T-cell (primary cell): ENCODE measurements at regions not wholly inside any gene's neighbourhood (a gene's known extent, or its start where the extent isn't known, plus 50 kb on each side); places are given as distances from the start of the nearest gene placed in this dataset.

Experiments used
- ATAC-seq, 4 experiments: fragments of 200-7000 bp in 3 of 4; fragments of 150-1000 bp in 1 of 4; cut with Tn5 transposase; replicated peaks in 1 of 4; 1 replicate in 3 of 4; 2 replicates in 1 of 4; pipeline ENCODE4 v1.10.0; 2021; ENCODE audit warnings: moderate library complexity in 3 of 4, mild to moderate bottlenecking in 2 of 4, moderate number of reproducible peaks in 1 of 4
- CTCF ChIA-PET, 2 donors: fragments of 300-600 bp; sonication (Branson Sonifier 250); formaldehyde crosslinking; loops; one replicate each; lab custom pipeline; 2022; ENCODE audit warnings: antibody characterized with exemption in 2 of 2; lab: Charles Lee
- POLR2A ChIA-PET, 2 donors: fragments of 300-600 bp; sonication (Branson Sonifier 250); formaldehyde crosslinking; loops; one replicate each; lab custom pipeline; 2022; ENCODE audit warnings: antibody characterized with exemption in 2 of 2; lab: Charles Lee
- DNase-seq, 35 experiments: peaks; one replicate each; pipeline versions ENCODE4 v3.0.0 to v3.0.0-alpha.2; 2013 to 2023
- H3K27ac ChIP-seq: one replicate; pipeline ENCODE4 v1.5.1; 2013; ENCODE audit warnings: low read length
- H3K27me3 ChIP-seq, 2 experiments: replicated peaks in 1 of 2; 1 replicate in 1 of 2; 2 replicates in 1 of 2; pipeline versions ENCODE4 v1.6.1 to v1.7.0; 2013; ENCODE audit warnings: low read length in 1 of 2, mixed read lengths in 1 of 2; ENCODE audit not compliant: control insufficient read depth in 2 of 2, insufficient read depth in 2 of 2; ENCODE audit errors: extremely low read depth in 1 of 2
- H3K36me3 ChIP-seq, 2 donors: 1 replicate in 1 of 2; 2 replicates in 1 of 2; pipeline versions ENCODE4 v1.6.1 to v1.7.0; 2013; ENCODE audit warnings: low read length in 1 of 2; ENCODE audit not compliant: control insufficient read depth in 2 of 2, insufficient read depth in 1 of 2; ENCODE audit errors: extremely low read depth in 1 of 2
- H3K4me1 ChIP-seq, 2 experiments: 1 replicate in 1 of 2; 2 replicates in 1 of 2; pipeline versions ENCODE4 v1.6.1 to v1.7.0; 2013; ENCODE audit warnings: low read length in 2 of 2, mixed read lengths in 1 of 2; ENCODE audit not compliant: insufficient read depth in 2 of 2, control insufficient read depth in 1 of 2; ENCODE audit errors: extremely low read depth in 1 of 2
- H3K4me3 ChIP-seq, 2 donors: 1 replicate in 1 of 2; 2 replicates in 1 of 2; pipeline versions ENCODE4 v1.5.1 to v1.7.0; 2013; ENCODE audit warnings: mild to moderate bottlenecking in 2 of 2, low read length in 1 of 2, moderate library complexity in 1 of 2; ENCODE audit not compliant: control insufficient read depth in 1 of 2; ENCODE audit errors: extremely low read depth in 1 of 2
- H3K9me3 ChIP-seq: 2 replicates; pipeline ENCODE4 v1.7.0; 2013
- H3K27ac Mint-ChIP-seq, 2 donors: one replicate each; pipeline ENCODE4 v1.8.0; 2020 to 2021; ENCODE audit warnings: mild to moderate bottlenecking in 2 of 2, mixed read lengths in 2 of 2
- H3K27me3 Mint-ChIP-seq, 2 donors: one replicate each; pipeline ENCODE4 v1.8.0; 2021 to 2022; ENCODE audit warnings: mixed read lengths in 2 of 2
- H3K36me3 Mint-ChIP-seq: one replicate; pipeline ENCODE4 v1.8.0; 2021; ENCODE audit warnings: mixed read lengths
- H3K4me1 Mint-ChIP-seq, 3 donors: one replicate each; pipeline ENCODE4 v1.8.0; 2020 to 2022; ENCODE audit warnings: mixed read lengths in 3 of 3, mild to moderate bottlenecking in 1 of 3
- H3K4me3 Mint-ChIP-seq, 3 donors: one replicate each; pipeline ENCODE4 v1.8.0; 2020 to 2022; ENCODE audit warnings: mild to moderate bottlenecking in 3 of 3, mixed read lengths in 3 of 3, moderate library complexity in 3 of 3
- H3K9me3 Mint-ChIP-seq, 3 donors: one replicate each; pipeline ENCODE4 v1.8.0; 2020 to 2022; ENCODE audit warnings: mixed read lengths in 3 of 3
- WGBS: methylation state at CpG from one replicate; pipeline ENCODE4 v1.1.5; 2013; ENCODE audit warnings: missing lambda C conversion rate; ENCODE audit not compliant: insufficient coverage; 5-methylcytosine and 5-hydroxymethylcytosine counted together

DNA sequence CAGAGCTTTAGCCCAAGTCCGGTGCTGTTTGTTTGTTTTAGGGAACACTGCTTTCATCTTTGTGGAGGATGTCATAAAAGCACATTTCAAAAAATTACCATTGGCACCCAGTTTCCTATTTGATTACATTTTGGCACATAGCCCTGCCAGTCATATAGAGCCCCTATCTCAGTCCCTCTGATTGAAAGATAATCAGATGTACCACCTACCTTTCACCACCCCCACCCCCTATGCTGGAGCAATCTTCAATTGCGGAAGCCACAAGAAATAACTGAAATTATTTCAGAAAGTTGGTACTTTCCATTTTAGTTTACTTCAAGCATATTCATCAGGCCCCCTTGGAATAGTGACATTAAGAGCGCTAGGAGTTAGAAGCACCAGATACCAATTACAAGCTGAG lies 136.7 kb upstream of the RPL34 start:
- DNase-seq (no peak), ATAC-seq (peak in 2 of 4 experiments; percentile 13 to 24)
- Mint-ChIP-seq H3K4me1 (peaks cover 38 to 51% (median 39%) of the 10 kb centered on the region in 3 donors), H3K9me3 (no peaks in the 10 kb centered on the region), H3K36me3 (no peaks in the 10 kb centered on the region), H3K27ac (peak overlapping the region; percentile 73 to 75), H3K4me3 (peak overlapping the region; percentile 48 to 74 (median 57)), H3K27me3 (no peaks in the 10 kb centered on the region)
- Histone ChIP-seq H3K27me3 (no peaks in the 10 kb centered on the region), H3K27ac (no peak overlapping the region), H3K9me3 (no peaks in the 10 kb centered on the region), H3K4me3 (no peak overlapping the region), H3K4me1 (peaks cover 19 to 26% of the 10 kb centered on the region in 2 experiments), H3K36me3 (no peaks in the 10 kb centered on the region)
- CTCF ChIA-PET = no interaction called here
- POLR2A ChIA-PET = no interaction called here
- no CpG with 5 or more reads among the region's 3 CpGs for WGBS

DNA sequence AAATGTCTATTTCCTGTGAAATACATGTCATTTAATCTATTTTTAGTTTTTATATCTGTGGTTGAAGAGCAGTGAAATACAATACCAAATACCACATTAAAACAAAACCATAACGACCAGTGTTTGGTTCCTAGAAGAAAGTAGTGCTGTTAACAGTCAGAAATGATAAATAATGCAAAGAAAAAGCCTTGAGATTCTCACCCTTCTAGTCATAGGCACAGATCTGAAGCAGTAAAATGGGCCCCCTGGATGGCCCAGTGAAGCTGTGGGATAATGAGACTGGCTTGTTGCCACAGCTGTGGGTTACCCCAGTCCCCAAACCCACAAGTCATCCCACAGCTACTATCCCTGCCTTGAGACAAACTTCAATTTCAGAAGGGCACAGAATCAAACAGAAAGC lies 137.3 kb upstream of the RPL34 start:
- Mint-ChIP-seq H3K4me1 (peaks cover 38 to 51% (median 39%) of the 10 kb centered on the region in 3 donors), H3K36me3 (no peaks in the 10 kb centered on the region), H3K27me3 (no peaks in the 10 kb centered on the region), H3K4me3 (peak overlapping the region; percentile 48 to 74 (median 57)), H3K27ac (peak overlapping the region; percentile 73 to 75), H3K9me3 (no peaks in the 10 kb centered on the region)
- POLR2A ChIA-PET = no interaction called here
- H3K9me3 ChIP-seq = no peaks in the 10 kb centered on the region
- no peaks in the 10 kb centered on the region for H3K27me3 ChIP-seq
- H3K4me1 ChIP-seq = peaks cover 19 to 26% of the 10 kb centered on the region in 2 experiments
- H3K36me3 ChIP-seq = no peaks in the 10 kb centered on the region
- H3K27ac ChIP-seq = peak overlapping the region; percentile 3
- ATAC-seq = peak; percentile 23 to 63 (median 42)
- H3K4me3 ChIP-seq = no peak overlapping the region
- DNase-seq = peak in 1 of 35 experiments; percentile 19
- CTCF ChIA-PET = no interaction called here
- no CpG with 5 or more reads among the region's 1 CpG for WGBS

GRCh38 chr4:108480881-108481280 lies 139.5 kb upstream of the RPL34 start:
- Mint-ChIP-seq H3K27me3 (no peaks in the 10 kb centered on the region), H3K4me3 (no peak overlapping the region), H3K27ac (no peak overlapping the region), H3K36me3 (no peaks in the 10 kb centered on the region), H3K4me1 (peaks cover 36 to 43% (median 38%) of the 10 kb centered on the region in 3 donors), H3K9me3 (no peaks in the 10 kb centered on the region)
- ChIA-PET POLR2A (interaction anchor here (0.5 to 0.7 kb wide), 3 partner anchors 30 to 321 kb away, joined by 3 to 4 read pairs (median 4); no protein-coding TSS in a partner anchor), CTCF (no interaction called here)
- Histone ChIP-seq H3K4me3 (no peak overlapping the region), H3K4me1 (peaks cover 19 to 26% of the 10 kb centered on the region in 2 experiments), H3K27me3 (no peaks in the 10 kb centered on the region), H3K9me3 (no peaks in the 10 kb centered on the region), H3K36me3 (no peaks in the 10 kb centered on the region), H3K27ac (no peak overlapping the region)
- no peak for ATAC-seq
- no peak for DNase-seq
- no CpG with 5 or more reads among the region's 1 CpG for WGBS

- no peak overlapping the region for H3K4me3 ChIP-seq
- peaks cover 5 to 8% of the 10 kb centered on the region in 2 experiments for H3K4me1 ChIP-seq
- H3K4me3 Mint-ChIP-seq = no peak overlapping the region
- no peaks in the 10 kb centered on the region for H3K9me3 Mint-ChIP-seq
- H3K27ac Mint-ChIP-seq = no peak overlapping the region
- no peaks in the 10 kb centered on the region for H3K36me3 ChIP-seq
- ChIA-PET POLR2A (interaction anchor here in 1 of 2 donors (0.7 kb wide), 1 partner anchor 12 kb away, joined by 4 read pairs; no protein-coding TSS in a partner anchor), CTCF (no interaction called here)
- H3K27me3 Mint-ChIP-seq = no peaks in the 10 kb centered on the region
- no peak for DNase-seq
- ATAC-seq = no peak
- H3K36me3 Mint-ChIP-seq = no peaks in the 10 kb centered on the region
- WGBS = no CpG with 5 or more reads among the region's 2 CpGs
- H3K4me1 Mint-ChIP-seq = peaks cover 11 to 32% (median 16%) of the 10 kb centered on the region in 3 donors
- no peaks in the 10 kb centered on the region for H3K9me3 ChIP-seq
- no peak overlapping the region for H3K27ac ChIP-seq
- no peaks in the 10 kb centered on the region for H3K27me3 ChIP-seq
Observed at GRCh38 chr4:108477527-108478108, 142.8 kb upstream of the RPL34 start.

GRCh38 chr4:108473163-108473720 lies 147.1 kb upstream of the RPL34 start:
- no peak overlapping the region for H3K27ac Mint-ChIP-seq
- Histone ChIP-seq H3K36me3 (no peaks in the 10 kb centered on the region), H3K4me3 (no peak overlapping the region), H3K4me1 (peaks cover 1 to 7% of the 10 kb centered on the region in 2 experiments), H3K27me3 (no peaks in the 10 kb centered on the region), H3K27ac (no peak overlapping the region), H3K9me3 (no peaks in the 10 kb centered on the region)
- peak in 1 of 4 experiments; percentile 49 for ATAC-seq
- H3K4me3 Mint-ChIP-seq = no peak overlapping the region
- WGBS = 86% methylated on average over 1 of the region's 2 CpGs
- no peaks in the 10 kb centered on the region for H3K9me3 Mint-ChIP-seq
- no peaks in the 10 kb centered on the region for H3K36me3 Mint-ChIP-seq
- POLR2A ChIA-PET = no interaction called here
- H3K27me3 Mint-ChIP-seq = no peaks in the 10 kb centered on the region
- DNase-seq = peak in 1 of 35 experiments; percentile 29
- CTCF ChIA-PET = interaction anchor here in 1 of 2 donors (0.6 kb wide), 1 partner anchor 337 kb away, joined by 3 read pairs; no protein-coding TSS in a partner anchor
- H3K4me1 Mint-ChIP-seq = peaks cover 10 to 46% (median 18%) of the 10 kb centered on the region in 3 donors

- Mint-ChIP-seq H3K27ac (peak overlapping the region; percentile 95 to 98), H3K4me3 (peak overlapping the region; percentile 65 to 70 (median 68)), H3K4me1 (peaks cover 38 to 55% (median 45%) of the 10 kb centered on the region in 3 donors), H3K9me3 (no peaks in the 10 kb centered on the region), H3K36me3 (no peaks in the 10 kb centered on the region), H3K27me3 (no peaks in the 10 kb centered on the region)
- peak overlapping the region; percentile 51 for H3K27ac ChIP-seq
- H3K4me3 ChIP-seq = peak overlapping the region in 1 of 2 donors; percentile 6
- no peaks in the 10 kb centered on the region for H3K9me3 ChIP-seq
- H3K4me1 ChIP-seq = peaks cover 22 to 37% of the 10 kb centered on the region in 2 experiments
- 19% methylated on average over 3 of the region's 7 CpGs for WGBS
- ChIA-PET POLR2A (interaction anchor here (0.7 to 0.9 kb wide), 3 partner anchors 160 to 317 kb away, joined by 3 to 4 read pairs (median 3); no protein-coding TSS in a partner anchor), CTCF (interaction anchor here (0.5 to 0.6 kb wide), 3 partner anchors 114 to 295 kb away, joined by 3 to 5 read pairs (median 3); no protein-coding TSS in a partner anchor)
- no peaks in the 10 kb centered on the region for H3K36me3 ChIP-seq
- peaks cover 0 to 4% of the 10 kb centered on the region in 2 experiments for H3K27me3 ChIP-seq
- ATAC-seq = peak; percentile 85 to 90 (median 88)
- peak in 10 of 35 experiments; percentile 4 to 44 (median 10) for DNase-seq
Observed at GRCh38 chr4:108466936-108467902, 153.2 kb upstream of the RPL34 start.
